WTC11 (cell line): ENCODE measurements at regions not wholly inside any gene's neighbourhood (a gene's known extent, or its start where the extent isn't known, plus 50 kb on each side); places are given as distances from the start of the nearest gene placed in this dataset.

Experiments
- ATAC-seq: fragments of 200-7000 bp; cut with Tn5 transposase; 2 replicates; pipeline ENCODE4 v1.10.0; 2021; ENCODE audit warnings: mild to moderate bottlenecking, moderate library complexity
- CTCF ChIA-PET: fragments of 300-600 bp; sonication (Branson Sonifier 250); formaldehyde crosslinking; loops from one replicate; lab custom pipeline; 2021; ENCODE audit warnings: antibody characterized with exemption; lab: Charles Lee
- POLR2A ChIA-PET: fragments of 350-600 bp; sonication (Branson Sonifier 250); formaldehyde crosslinking; loops from one replicate; lab custom pipeline; 2021; ENCODE audit warnings: antibody characterized with exemption; lab: Charles Lee
- DNase-seq: peaks from one replicate; pipeline ENCODE4 v3.0.0; 2021; ENCODE audit warnings: low spot score
- H3K27ac Mint-ChIP-seq: 2 replicates; pipeline ENCODE4 v1.8.0; 2021; ENCODE audit warnings: mixed read lengths
- H3K27me3 Mint-ChIP-seq: 2 replicates; pipeline ENCODE4 v1.8.0; 2021; ENCODE audit warnings: low read depth, mild to moderate bottlenecking, moderate library complexity, mixed read lengths
- H3K36me3 Mint-ChIP-seq: 2 replicates; pipeline ENCODE4 v1.8.0; 2021; ENCODE audit warnings: mixed read lengths
- H3K4me1 Mint-ChIP-seq: 2 replicates; pipeline ENCODE4 v1.8.0; 2022; ENCODE audit warnings: mixed read lengths
- H3K4me3 Mint-ChIP-seq: 2 replicates; pipeline ENCODE4 v1.8.0; 2021; ENCODE audit warnings: mild to moderate bottlenecking, moderate library complexity, mixed read lengths
- H3K9me3 Mint-ChIP-seq: 2 replicates; pipeline ENCODE4 v1.8.0; 2021; ENCODE audit warnings: mixed read lengths
- ATF1 ChIP-seq: sonication (generic); formaldehyde crosslinking; IDR thresholded peaks from 2 replicates; pipeline ENCODE4 v1.8.1; 2023; ENCODE audit warnings: mild to moderate bottlenecking, moderate library complexity, missing genetic modification reagents
- FOXP1 ChIP-seq: sonication (generic); formaldehyde crosslinking; IDR thresholded peaks from 2 replicates; pipeline ENCODE4 v1.8.0; 2022; ENCODE audit warnings: missing genetic modification reagents, mild to moderate bottlenecking, moderate library complexity, borderline replicate concordance
- IRF2 ChIP-seq: sonication (generic); formaldehyde crosslinking; IDR thresholded peaks from 2 replicates; pipeline ENCODE4 v1.8.0; 2022; ENCODE audit warnings: low read depth, missing genetic modification reagents, borderline replicate concordance
- MXD4 ChIP-seq: fragments of 250-450 bp; sonication (Bioruptor Pico); IDR thresholded peaks from 2 replicates; pipeline ENCODE4 v1.8.0; 2021; ENCODE audit warnings: mild to moderate bottlenecking, moderate library complexity, borderline replicate concordance
- PRRX2 ChIP-seq: fragments of 250-450 bp; sonication (Bioruptor Pico); IDR thresholded peaks from 2 replicates; pipeline ENCODE4 v1.8.0; 2021; ENCODE audit warnings: mild to moderate bottlenecking
- RORB ChIP-seq: fragments of 250-450 bp; sonication (Bioruptor Pico); IDR thresholded peaks from 2 replicates; pipeline ENCODE4 v1.9.0; 2021; ENCODE audit warnings: mild to moderate bottlenecking
- STAT6 ChIP-seq: sonication (generic); formaldehyde crosslinking; conservative IDR thresholded peaks from 2 replicates; pipeline ENCODE4 v1.8.1; 2023; ENCODE audit warnings: mild to moderate bottlenecking, low read depth, missing genetic modification reagents, moderate library complexity
- ZNF138 ChIP-seq: sonication (generic); formaldehyde crosslinking; conservative IDR thresholded peaks from 2 replicates; pipeline ENCODE4 v1.8.1; 2022; ENCODE audit warnings: mild to moderate bottlenecking, moderate library complexity, missing genetic modification reagents
- TF ChIP-seq, protein P1 (sequence below): fragments of 250-450 bp; sonication (Bioruptor Pico); IDR thresholded peaks from 2 replicates; pipeline ENCODE4 v1.9.0; 2021; ENCODE audit warnings: moderate library complexity, mild to moderate bottlenecking, inconsistent platforms, borderline replicate concordance
- TF ChIP-seq, protein P2 (sequence below): fragments of 250-450 bp; sonication (Bioruptor Pico); IDR thresholded peaks from 2 replicates; pipeline ENCODE4 v1.9.0; 2021; ENCODE audit warnings: mild to moderate bottlenecking, borderline replicate concordance
- TF ChIP-seq, protein P3 (sequence below): sonication (generic); formaldehyde crosslinking; IDR thresholded peaks from 2 replicates; pipeline ENCODE4 v1.8.0; 2022; ENCODE audit warnings: missing genetic modification reagents
- TF ChIP-seq, protein P4 (sequence below): sonication (generic); formaldehyde crosslinking; IDR thresholded peaks from 2 replicates; pipeline ENCODE4 v1.8.1; 2022; ENCODE audit warnings: low read depth, missing genetic modification reagents, borderline replicate concordance
- TF ChIP-seq, protein P5 (sequence below): sonication (generic); formaldehyde crosslinking; IDR thresholded peaks from 2 replicates; pipeline ENCODE4 v1.8.1; 2023; ENCODE audit warnings: mild to moderate bottlenecking, missing genetic modification reagents, moderate library complexity

GRCh38 chr2:81661081-81661480 lies 1356.5 kb upstream of the LRRTM1 start:
- no peak overlapping the region for H3K4me3 Mint-ChIP-seq

More at GRCh38 chr2:81661081-81661480, 1356.5 kb upstream of the LRRTM1 start:
- no peak for DNase-seq
- Mint-ChIP-seq H3K36me3 (peaks cover 38% of the 10 kb centered on the region), H3K9me3 (peaks cover 44% of the 10 kb centered on the region), H3K27ac (no peak overlapping the region), H3K27me3 (no peaks in the 10 kb centered on the region; the same call in 1 of the 2 replicates), H3K4me1 (peaks cover 10% of the 10 kb centered on the region)
- ChIA-PET CTCF (interaction anchor here (1.0 kb wide), 1 partner anchor 337 kb away, joined by 4 read pairs; no protein-coding TSS in a partner anchor), POLR2A (interaction anchor here (0.6 kb wide), 1 partner anchor 139 kb away, joined by 3 read pairs; no protein-coding TSS in a partner anchor)
- no peak for ATAC-seq
- TF ChIP-seq, protein P1, sequence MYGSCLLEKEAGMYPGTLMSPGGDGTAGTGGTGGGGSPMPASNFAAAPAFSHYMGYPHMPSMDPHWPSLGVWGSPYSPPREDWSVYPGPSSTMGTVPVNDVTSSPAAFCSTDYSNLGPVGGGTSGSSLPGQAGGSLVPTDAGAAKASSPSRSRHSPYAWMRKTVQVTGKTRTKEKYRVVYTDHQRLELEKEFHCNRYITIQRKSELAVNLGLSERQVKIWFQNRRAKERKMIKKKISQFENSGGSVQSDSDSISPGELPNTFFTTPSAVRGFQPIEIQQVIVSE (CRISPR knock-in tag): no peak
- TF ChIP-seq ZNF138 (CRISPR knock-in tag): no peak
- no peak for TF ChIP-seq FOXP1 (CRISPR knock-in tag)
- TF ChIP-seq, protein P2, sequence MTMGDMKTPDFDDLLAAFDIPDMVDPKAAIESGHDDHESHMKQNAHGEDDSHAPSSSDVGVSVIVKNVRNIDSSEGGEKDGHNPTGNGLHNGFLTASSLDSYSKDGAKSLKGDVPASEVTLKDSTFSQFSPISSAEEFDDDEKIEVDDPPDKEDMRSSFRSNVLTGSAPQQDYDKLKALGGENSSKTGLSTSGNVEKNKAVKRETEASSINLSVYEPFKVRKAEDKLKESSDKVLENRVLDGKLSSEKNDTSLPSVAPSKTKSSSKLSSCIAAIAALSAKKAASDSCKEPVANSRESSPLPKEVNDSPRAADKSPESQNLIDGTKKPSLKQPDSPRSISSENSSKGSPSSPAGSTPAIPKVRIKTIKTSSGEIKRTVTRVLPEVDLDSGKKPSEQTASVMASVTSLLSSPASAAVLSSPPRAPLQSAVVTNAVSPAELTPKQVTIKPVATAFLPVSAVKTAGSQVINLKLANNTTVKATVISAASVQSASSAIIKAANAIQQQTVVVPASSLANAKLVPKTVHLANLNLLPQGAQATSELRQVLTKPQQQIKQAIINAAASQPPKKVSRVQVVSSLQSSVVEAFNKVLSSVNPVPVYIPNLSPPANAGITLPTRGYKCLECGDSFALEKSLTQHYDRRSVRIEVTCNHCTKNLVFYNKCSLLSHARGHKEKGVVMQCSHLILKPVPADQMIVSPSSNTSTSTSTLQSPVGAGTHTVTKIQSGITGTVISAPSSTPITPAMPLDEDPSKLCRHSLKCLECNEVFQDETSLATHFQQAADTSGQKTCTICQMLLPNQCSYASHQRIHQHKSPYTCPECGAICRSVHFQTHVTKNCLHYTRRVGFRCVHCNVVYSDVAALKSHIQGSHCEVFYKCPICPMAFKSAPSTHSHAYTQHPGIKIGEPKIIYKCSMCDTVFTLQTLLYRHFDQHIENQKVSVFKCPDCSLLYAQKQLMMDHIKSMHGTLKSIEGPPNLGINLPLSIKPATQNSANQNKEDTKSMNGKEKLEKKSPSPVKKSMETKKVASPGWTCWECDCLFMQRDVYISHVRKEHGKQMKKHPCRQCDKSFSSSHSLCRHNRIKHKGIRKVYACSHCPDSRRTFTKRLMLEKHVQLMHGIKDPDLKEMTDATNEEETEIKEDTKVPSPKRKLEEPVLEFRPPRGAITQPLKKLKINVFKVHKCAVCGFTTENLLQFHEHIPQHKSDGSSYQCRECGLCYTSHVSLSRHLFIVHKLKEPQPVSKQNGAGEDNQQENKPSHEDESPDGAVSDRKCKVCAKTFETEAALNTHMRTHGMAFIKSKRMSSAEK (CRISPR knock-in tag): no peak
- no peak for TF ChIP-seq RORB (CRISPR knock-in tag)
- no peak for TF ChIP-seq ATF1
- TF ChIP-seq, protein P3, sequence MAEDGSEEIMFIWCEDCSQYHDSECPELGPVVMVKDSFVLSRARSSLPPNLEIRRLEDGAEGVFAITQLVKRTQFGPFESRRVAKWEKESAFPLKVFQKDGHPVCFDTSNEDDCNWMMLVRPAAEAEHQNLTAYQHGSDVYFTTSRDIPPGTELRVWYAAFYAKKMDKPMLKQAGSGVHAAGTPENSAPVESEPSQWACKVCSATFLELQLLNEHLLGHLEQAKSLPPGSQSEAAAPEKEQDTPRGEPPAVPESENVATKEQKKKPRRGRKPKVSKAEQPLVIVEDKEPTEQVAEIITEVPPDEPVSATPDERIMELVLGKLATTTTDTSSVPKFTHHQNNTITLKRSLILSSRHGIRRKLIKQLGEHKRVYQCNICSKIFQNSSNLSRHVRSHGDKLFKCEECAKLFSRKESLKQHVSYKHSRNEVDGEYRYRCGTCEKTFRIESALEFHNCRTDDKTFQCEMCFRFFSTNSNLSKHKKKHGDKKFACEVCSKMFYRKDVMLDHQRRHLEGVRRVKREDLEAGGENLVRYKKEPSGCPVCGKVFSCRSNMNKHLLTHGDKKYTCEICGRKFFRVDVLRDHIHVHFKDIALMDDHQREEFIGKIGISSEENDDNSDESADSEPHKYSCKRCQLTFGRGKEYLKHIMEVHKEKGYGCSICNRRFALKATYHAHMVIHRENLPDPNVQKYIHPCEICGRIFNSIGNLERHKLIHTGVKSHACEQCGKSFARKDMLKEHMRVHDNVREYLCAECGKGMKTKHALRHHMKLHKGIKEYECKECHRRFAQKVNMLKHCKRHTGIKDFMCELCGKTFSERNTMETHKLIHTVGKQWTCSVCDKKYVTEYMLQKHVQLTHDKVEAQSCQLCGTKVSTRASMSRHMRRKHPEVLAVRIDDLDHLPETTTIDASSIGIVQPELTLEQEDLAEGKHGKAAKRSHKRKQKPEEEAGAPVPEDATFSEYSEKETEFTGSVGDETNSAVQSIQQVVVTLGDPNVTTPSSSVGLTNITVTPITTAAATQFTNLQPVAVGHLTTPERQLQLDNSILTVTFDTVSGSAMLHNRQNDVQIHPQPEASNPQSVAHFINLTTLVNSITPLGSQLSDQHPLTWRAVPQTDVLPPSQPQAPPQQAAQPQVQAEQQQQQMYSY (CRISPR knock-in tag): no peak
- no peak for TF ChIP-seq IRF2 (CRISPR knock-in tag)
- TF ChIP-seq, protein P4, sequence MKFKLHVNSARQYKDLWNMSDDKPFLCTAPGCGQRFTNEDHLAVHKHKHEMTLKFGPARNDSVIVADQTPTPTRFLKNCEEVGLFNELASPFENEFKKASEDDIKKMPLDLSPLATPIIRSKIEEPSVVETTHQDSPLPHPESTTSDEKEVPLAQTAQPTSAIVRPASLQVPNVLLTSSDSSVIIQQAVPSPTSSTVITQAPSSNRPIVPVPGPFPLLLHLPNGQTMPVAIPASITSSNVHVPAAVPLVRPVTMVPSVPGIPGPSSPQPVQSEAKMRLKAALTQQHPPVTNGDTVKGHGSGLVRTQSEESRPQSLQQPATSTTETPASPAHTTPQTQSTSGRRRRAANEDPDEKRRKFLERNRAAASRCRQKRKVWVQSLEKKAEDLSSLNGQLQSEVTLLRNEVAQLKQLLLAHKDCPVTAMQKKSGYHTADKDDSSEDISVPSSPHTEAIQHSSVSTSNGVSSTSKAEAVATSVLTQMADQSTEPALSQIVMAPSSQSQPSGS: no peak
- TF ChIP-seq, protein P5, sequence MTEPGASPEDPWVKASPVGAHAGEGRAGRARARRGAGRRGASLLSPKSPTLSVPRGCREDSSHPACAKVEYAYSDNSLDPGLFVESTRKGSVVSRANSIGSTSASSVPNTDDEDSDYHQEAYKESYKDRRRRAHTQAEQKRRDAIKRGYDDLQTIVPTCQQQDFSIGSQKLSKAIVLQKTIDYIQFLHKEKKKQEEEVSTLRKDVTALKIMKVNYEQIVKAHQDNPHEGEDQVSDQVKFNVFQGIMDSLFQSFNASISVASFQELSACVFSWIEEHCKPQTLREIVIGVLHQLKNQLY: no peak
- TF ChIP-seq MXD4 (CRISPR knock-in tag): no peak
- TF ChIP-seq PRRX2 (CRISPR knock-in tag): no peak
- TF ChIP-seq STAT6 (CRISPR knock-in tag): no peak
